Loucy (cell line): ENCODE measurements at regions not wholly inside any gene's neighbourhood (a gene's known extent, or its start where the extent isn't known, plus 50 kb on each side); places are given as distances from the start of the nearest gene placed in this dataset.

ENCODE experiments used
- CTCF ChIP-seq: fragments of 200-600 bp; sonication (generic); conservative IDR thresholded peaks from 2 replicates; pipeline ENCODE4 v1.5.1; 2014; ENCODE audit warnings: mild to moderate bottlenecking, antibody characterized with exemption, low read length
- EZH2phosphoT487 ChIP-seq: fragments of 200-600 bp; IDR thresholded peaks from 2 replicates; pipeline ENCODE4 v1.6.1; 2018; ENCODE audit warnings: antibody characterized with exemption, mild to moderate bottlenecking, moderate library complexity, borderline replicate concordance

- no peak for TF ChIP-seq CTCF
- no peak for TF ChIP-seq EZH2phosphoT487
Observed at GRCh38 chr15:61584410-61584809, 355.3 kb upstream of the RORA start.
